Testis (tissue), 2 donors: ENCODE measurements at regions not wholly inside any gene's neighbourhood (a gene's known extent, or its start where the extent isn't known, plus 50 kb on each side); places are given as distances from the start of the nearest gene placed in this dataset.

Experiments
- DNase-seq: peaks from one replicate; pipeline ENCODE4 v3.0.0-alpha.2; 2019
- H3K27ac ChIP-seq, 2 donors: fragments of 200-600 bp; sonication (generic); one replicate each; pipeline ENCODE4 v1.5.1; 2019
- H3K27me3 ChIP-seq: fragments of 200-600 bp; sonication (generic); one replicate; pipeline ENCODE4 v1.5.1; 2019
- H3K36me3 ChIP-seq: fragments of 200-600 bp; sonication (generic); one replicate; pipeline ENCODE4 v1.5.1; 2017; ENCODE audit warnings: low read depth; ENCODE audit errors: missing control alignments
- H3K4me1 ChIP-seq: fragments of 200-600 bp; sonication (generic); one replicate; pipeline ENCODE4 v1.5.1; 2019
- H3K4me3 ChIP-seq, 2 donors: fragments of 200-600 bp; sonication (generic); one replicate each; pipeline ENCODE4 v1.5.1; 2017 to 2019
- H3K9me3 ChIP-seq: fragments of 200-600 bp; sonication (generic); one replicate; pipeline ENCODE4 v1.5.1; 2017
- POLR2A ChIP-seq: fragments of 450-650 bp; IDR thresholded peaks from one replicate; pipeline ENCODE4 v1.6.1; 2017; ENCODE audit warnings: antibody characterized with exemption, mild to moderate bottlenecking, moderate library complexity
- WGBS, 2 donors: methylation state at CpG; one replicate each; pipeline ENCODE4 v1.1.5; 2018; 5-methylcytosine and 5-hydroxymethylcytosine counted together
- intact Hi-C: fragments of 100-400 bp; cut with DNase I; formaldehyde crosslinking; loops from one replicate; pipeline ENCODE4 v1.15.1; 2023; ENCODE audit warnings: low total_unique reads
- small RNA-seq, 2 donors: library from RNA; depleted of rRNA; stranded (forward); fragments of <200 nt; gene quantifications; one replicate each; pipeline ENCODE3, GENCODE V24; 2016
- TF ChIP-seq, protein P1 (sequence below), 3 experiments: fragments of 450-650 bp in 2 of 3; fragments of 200-600 bp in 1 of 3; sonication (generic) in 1 of 3; IDR thresholded peaks; one replicate each; pipeline ENCODE4 v1.5.1; 2016 to 2019; ENCODE audit warnings: antibody characterized with exemption in 3 of 3, mild to moderate bottlenecking in 2 of 3, moderate library complexity in 1 of 3

DNA sequence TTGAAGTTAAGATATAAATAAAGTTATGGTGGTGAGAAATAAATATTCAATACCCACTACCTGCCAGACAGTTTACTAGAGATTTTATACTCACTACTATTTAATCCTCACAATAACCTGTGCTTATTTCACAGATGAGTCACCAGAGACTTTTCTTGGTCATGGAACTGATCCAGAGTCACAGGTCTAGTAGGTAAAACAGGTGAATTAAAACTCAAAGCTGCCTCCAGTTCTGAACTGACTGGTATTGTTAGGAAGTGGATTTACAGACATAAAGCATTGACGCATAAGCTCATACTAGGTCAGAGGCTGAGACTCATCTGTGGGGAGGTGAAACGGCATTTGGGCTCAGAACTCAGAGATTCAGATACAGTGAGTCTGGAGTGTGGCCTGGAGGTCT lies 1009.9 kb downstream of the AGBL1 start:
- no peaks in the 10 kb centered on the region for H3K9me3 ChIP-seq
- H3K36me3 ChIP-seq, result no peaks in the 10 kb centered on the region
- no peak for DNase-seq
- no peak overlapping the region for H3K4me3 ChIP-seq
- H3K27ac ChIP-seq, result no peak overlapping the region
- H3K4me1 ChIP-seq, result no peaks in the 10 kb centered on the region
- 91 to 92% methylated on average over 2 of the region's 2 CpGs for WGBS, 2 donors
- TF ChIP-seq POLR2A, result no peak
- TF ChIP-seq, protein P1, sequence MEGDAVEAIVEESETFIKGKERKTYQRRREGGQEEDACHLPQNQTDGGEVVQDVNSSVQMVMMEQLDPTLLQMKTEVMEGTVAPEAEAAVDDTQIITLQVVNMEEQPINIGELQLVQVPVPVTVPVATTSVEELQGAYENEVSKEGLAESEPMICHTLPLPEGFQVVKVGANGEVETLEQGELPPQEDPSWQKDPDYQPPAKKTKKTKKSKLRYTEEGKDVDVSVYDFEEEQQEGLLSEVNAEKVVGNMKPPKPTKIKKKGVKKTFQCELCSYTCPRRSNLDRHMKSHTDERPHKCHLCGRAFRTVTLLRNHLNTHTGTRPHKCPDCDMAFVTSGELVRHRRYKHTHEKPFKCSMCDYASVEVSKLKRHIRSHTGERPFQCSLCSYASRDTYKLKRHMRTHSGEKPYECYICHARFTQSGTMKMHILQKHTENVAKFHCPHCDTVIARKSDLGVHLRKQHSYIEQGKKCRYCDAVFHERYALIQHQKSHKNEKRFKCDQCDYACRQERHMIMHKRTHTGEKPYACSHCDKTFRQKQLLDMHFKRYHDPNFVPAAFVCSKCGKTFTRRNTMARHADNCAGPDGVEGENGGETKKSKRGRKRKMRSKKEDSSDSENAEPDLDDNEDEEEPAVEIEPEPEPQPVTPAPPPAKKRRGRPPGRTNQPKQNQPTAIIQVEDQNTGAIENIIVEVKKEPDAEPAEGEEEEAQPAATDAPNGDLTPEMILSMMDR (IDR thresholded peaks at IDR 0.05), result no peak
- no peaks in the 10 kb centered on the region for H3K27me3 ChIP-seq
- intact Hi-C loops, result no loop called here

DNA sequence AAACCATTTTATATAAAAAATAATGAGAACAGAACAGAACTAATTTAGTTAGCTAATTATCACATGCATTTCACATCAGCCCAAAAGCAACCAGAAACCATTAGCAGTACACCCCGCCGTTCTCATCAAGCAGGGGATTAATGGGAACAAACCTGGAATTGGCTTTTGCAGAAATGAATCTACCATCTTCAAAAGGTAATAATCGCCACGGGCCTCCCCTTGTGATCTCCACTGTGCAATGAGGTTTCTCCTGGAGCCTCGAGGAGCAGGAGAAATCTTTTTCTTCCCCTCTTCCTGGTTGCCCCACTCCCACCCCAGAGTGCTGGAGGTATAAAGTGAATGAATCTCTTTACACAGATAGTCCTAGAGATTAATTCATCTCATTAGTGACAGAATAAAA lies 1003.5 kb downstream of the AGBL1 start:
- Histone ChIP-seq H3K36me3 (no peaks in the 10 kb centered on the region), H3K27me3 (no peaks in the 10 kb centered on the region), H3K4me3 (no peak overlapping the region), H3K27ac (no peak overlapping the region), H3K9me3 (no peaks in the 10 kb centered on the region), H3K4me1 (no peaks in the 10 kb centered on the region)
- intact Hi-C loops, result no loop called here
- no peak for DNase-seq
- TF ChIP-seq POLR2A, result no peak
- TF ChIP-seq, protein P1 (IDR thresholded peaks at IDR 0.05), result no peak
- 87% methylated on average over 5 of the region's 5 CpGs for WGBS, 2 donors

DNA sequence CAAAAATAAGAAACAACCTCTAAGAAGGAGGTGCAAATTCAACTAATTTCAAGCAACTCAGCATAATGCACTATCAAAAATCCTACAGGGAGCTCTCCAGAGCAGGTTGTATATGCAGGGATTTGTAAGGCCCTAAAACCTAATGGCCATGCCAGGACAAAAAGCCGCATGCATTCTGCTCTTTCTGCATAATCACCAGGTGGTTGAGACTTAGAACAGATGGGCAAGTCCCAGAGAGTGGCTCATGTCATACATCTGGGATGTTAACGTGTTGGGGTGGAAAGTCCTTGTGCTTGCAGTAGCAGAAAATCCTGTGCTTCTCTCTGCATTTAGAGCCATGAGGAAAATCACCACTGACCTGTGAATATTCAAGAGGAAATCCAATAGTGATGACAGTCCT lies 1002.9 kb downstream of the AGBL1 start:
- intact Hi-C loops, result no loop called here
- Histone ChIP-seq H3K27ac (no peak overlapping the region), H3K27me3 (no peaks in the 10 kb centered on the region), H3K4me3 (no peak overlapping the region), H3K4me1 (no peaks in the 10 kb centered on the region), H3K9me3 (no peaks in the 10 kb centered on the region), H3K36me3 (no peaks in the 10 kb centered on the region)
- TF ChIP-seq, protein P1 (IDR thresholded peaks at IDR 0.05), result no peak
- no peak for TF ChIP-seq POLR2A
- WGBS, 2 donors, result 69 to 92% methylated on average over 2 of the region's 2 CpGs
- DNase-seq, result no peak

DNA sequence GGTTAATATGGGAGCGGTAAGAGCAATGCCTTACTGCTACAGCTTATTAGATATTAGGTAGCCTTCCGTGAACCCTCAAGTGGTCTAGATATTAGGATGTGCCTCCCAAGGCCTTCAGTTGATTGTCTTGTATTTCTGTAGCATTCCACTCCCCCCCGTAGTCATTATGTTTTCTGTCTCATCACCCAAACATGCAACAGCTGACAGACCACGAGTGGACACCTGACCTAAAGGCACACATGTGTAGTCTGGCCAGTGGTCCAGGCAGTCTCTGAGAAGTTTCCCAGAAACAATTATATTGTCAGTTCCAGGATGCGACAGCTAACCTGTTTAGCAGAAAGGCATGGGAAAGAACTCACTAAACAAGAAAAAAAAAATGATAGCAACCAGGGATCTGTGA lies 1000.9 kb downstream of the AGBL1 start:
- intact Hi-C loops, result no loop called here
- H3K27ac ChIP-seq, result no peak overlapping the region
- no peaks in the 10 kb centered on the region for H3K9me3 ChIP-seq
- TF ChIP-seq, protein P1 (IDR thresholded peaks at IDR 0.05), result no peak
- TF ChIP-seq POLR2A, result no peak
- no peaks in the 10 kb centered on the region for H3K4me1 ChIP-seq
- no peak for DNase-seq
- 69 to 74% methylated on average over 5 of the region's 5 CpGs for WGBS, 2 donors
- H3K27me3 ChIP-seq, result no peaks in the 10 kb centered on the region
- H3K36me3 ChIP-seq, result no peaks in the 10 kb centered on the region
- H3K4me3 ChIP-seq, result no peak overlapping the region

Small RNA genes lying in the stretch of these regions (small RNA-seq; reads per million reads assigned to genes)
- 0 reads per million in 2 donors for gene RNU6-185P
